Mesendoderm (in vitro differentiated cells): ENCODE measurements at regions not wholly inside any gene's neighbourhood (a gene's known extent, or its start where the extent isn't known, plus 50 kb on each side); places are given as distances from the start of the nearest gene placed in this dataset.

Experiments
- DNase-seq: peaks from one replicate; pipeline ENCODE4 v3.0.0; 2013
- H2AK5ac ChIP-seq: 2 replicates; pipeline ENCODE4 v1.6.1; 2013; ENCODE audit warnings: low read length, inconsistent platforms
- H2BK120ac ChIP-seq: 2 replicates; pipeline ENCODE4 v1.6.1; 2013; ENCODE audit warnings: low read depth, mild to moderate bottlenecking, low read length, moderate library complexity, mixed read lengths
- H2BK15ac ChIP-seq: replicated peaks from 2 replicates; pipeline ENCODE4 v1.6.1; 2013; ENCODE audit warnings: low read depth, mild to moderate bottlenecking, moderate library complexity
- H2BK5ac ChIP-seq: 2 replicates; pipeline ENCODE4 v1.6.1; 2013; ENCODE audit warnings: low read length, inconsistent platforms
- H3K18ac ChIP-seq: 2 replicates; pipeline ENCODE4 v1.6.1; 2013; ENCODE audit warnings: mild to moderate bottlenecking, low read length, mixed read lengths
- H3K23ac ChIP-seq: one replicate; pipeline ENCODE4 v1.6.1; 2013; ENCODE audit warnings: low read length
- H3K27ac ChIP-seq: 2 replicates; pipeline ENCODE4 v1.5.1; 2013; ENCODE audit warnings: low read depth, mild to moderate bottlenecking, inconsistent platforms, low read length, moderate library complexity
- H3K27me3 ChIP-seq: 2 replicates; pipeline ENCODE4 v1.6.1; 2013; ENCODE audit warnings: low read length, control low read depth, mild to moderate bottlenecking, inconsistent platforms; ENCODE audit not compliant: insufficient read depth, poor library complexity
- H3K36me3 ChIP-seq: 2 replicates; pipeline ENCODE4 v1.6.1; 2013; ENCODE audit warnings: low read length, inconsistent platforms; ENCODE audit not compliant: control insufficient read depth, insufficient read depth
- H3K4ac ChIP-seq: one replicate; pipeline ENCODE4 v1.6.1; 2013; ENCODE audit warnings: low read depth, mild to moderate bottlenecking, low read length, moderate library complexity
- H3K4me1 ChIP-seq: 2 replicates; pipeline ENCODE4 v1.6.1; 2013; ENCODE audit warnings: low read depth, low read length, inconsistent platforms; ENCODE audit not compliant: control insufficient read depth
- H3K4me2 ChIP-seq: 2 replicates; pipeline ENCODE4 v1.6.1; 2013; ENCODE audit warnings: low read length
- H3K4me3 ChIP-seq: 2 replicates; pipeline ENCODE4 v1.5.1; 2013; ENCODE audit warnings: mild to moderate bottlenecking, low read length
- H3K56ac ChIP-seq: one replicate; pipeline ENCODE4 v1.6.1; 2013; ENCODE audit warnings: low read length
- H3K79me1 ChIP-seq: 2 replicates; pipeline ENCODE4 v1.6.1; 2013; ENCODE audit warnings: low read length, inconsistent platforms
- H3K79me2 ChIP-seq: 2 replicates; pipeline ENCODE4 v1.6.1; 2013; ENCODE audit warnings: mild to moderate bottlenecking, low read length; ENCODE audit not compliant: control insufficient read depth, insufficient read depth
- H3K9ac ChIP-seq: 2 replicates; pipeline ENCODE4 v1.6.1; 2013; ENCODE audit warnings: low read length, inconsistent platforms
- H4K5ac ChIP-seq: one replicate; pipeline ENCODE4 v1.6.1; 2013; ENCODE audit warnings: low read length
- H4K8ac ChIP-seq: one replicate; pipeline ENCODE4 v1.6.1; 2013; ENCODE audit warnings: low read depth, mild to moderate bottlenecking, control low read depth, low read length, moderate library complexity
- WGBS: extraction: QIAGEN DNeasy Blood & Tissue Kit; methylation state at CpG from one replicate; pipeline ENCODE4 v1.1.7; 2013; ENCODE audit warnings: low lambda C conversion rate, missing lambda C conversion rate; ENCODE audit not compliant: insufficient coverage; ENCODE audit errors: extremely low coverage; 5-methylcytosine and 5-hydroxymethylcytosine counted together

- no peak overlapping the region for H3K4me2 ChIP-seq
- H2AK5ac ChIP-seq: no peak overlapping the region
- H3K23ac ChIP-seq: no peak overlapping the region
- H3K36me3 ChIP-seq: no peaks in the 10 kb centered on the region
- no peak overlapping the region for H2BK5ac ChIP-seq
- H2BK15ac ChIP-seq: no peak overlapping the region
- H3K4me1 ChIP-seq: no peaks in the 10 kb centered on the region
- no peak overlapping the region for H4K5ac ChIP-seq
- H3K4ac ChIP-seq: no peak overlapping the region
- no peak overlapping the region for H4K8ac ChIP-seq
- no peaks in the 10 kb centered on the region for H3K79me1 ChIP-seq
- WGBS: no CpG with 5 or more reads among the region's 6 CpGs
- no peak overlapping the region for H3K56ac ChIP-seq
- H3K79me2 ChIP-seq: no peaks in the 10 kb centered on the region
- no peak overlapping the region for H3K27ac ChIP-seq
- no peak overlapping the region for H3K9ac ChIP-seq
- no peak for DNase-seq
- H3K27me3 ChIP-seq: no peaks in the 10 kb centered on the region
- no peak overlapping the region for H3K4me3 ChIP-seq
- no peak overlapping the region for H2BK120ac ChIP-seq
- H3K18ac ChIP-seq: no peak overlapping the region
These were observed 186.4 kb upstream of the ST6GAL2 start for GRCh38 chr2:107072150-107072940.

DNA sequence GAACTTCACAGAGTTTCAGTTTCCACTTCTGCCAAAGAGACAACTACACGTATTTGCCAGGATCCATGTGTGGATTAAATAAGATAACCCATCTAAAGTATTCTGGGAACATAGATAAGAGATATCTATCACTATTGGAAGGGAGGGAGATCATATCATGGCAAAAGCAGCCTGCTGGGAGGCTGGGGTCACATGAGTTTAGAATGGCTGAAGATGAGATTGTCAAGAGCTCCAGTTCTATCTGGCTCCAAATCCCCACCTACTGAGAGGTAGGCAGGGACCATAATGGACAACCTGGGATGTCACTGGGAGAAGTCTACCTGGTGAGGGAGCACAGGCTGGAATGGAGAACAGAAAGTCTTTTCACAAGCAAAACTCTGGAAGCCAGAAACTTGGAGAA lies 192.6 kb upstream of the ST6GAL2 start:
- H2AK5ac ChIP-seq: no peak overlapping the region
- no peak overlapping the region for H3K9ac ChIP-seq
- no peak overlapping the region for H3K27ac ChIP-seq
- no peak overlapping the region for H4K8ac ChIP-seq
- H3K4me2 ChIP-seq: no peak overlapping the region
- H3K4me1 ChIP-seq: no peaks in the 10 kb centered on the region
- H3K79me2 ChIP-seq: no peaks in the 10 kb centered on the region
- no peak overlapping the region for H3K56ac ChIP-seq
- H3K36me3 ChIP-seq: no peaks in the 10 kb centered on the region
- no CpG with 5 or more reads among the region's 1 CpG for WGBS
- no peak overlapping the region for H4K5ac ChIP-seq
- no peak overlapping the region for H3K18ac ChIP-seq
- H3K4me3 ChIP-seq: no peak overlapping the region
- H3K79me1 ChIP-seq: no peaks in the 10 kb centered on the region
- DNase-seq: peak; percentile 70
- no peak overlapping the region for H3K23ac ChIP-seq
- H2BK15ac ChIP-seq: no peak overlapping the region
- no peaks in the 10 kb centered on the region for H3K27me3 ChIP-seq
- H2BK5ac ChIP-seq: no peak overlapping the region
- no peak overlapping the region for H3K4ac ChIP-seq
- H2BK120ac ChIP-seq: no peak overlapping the region

DNA sequence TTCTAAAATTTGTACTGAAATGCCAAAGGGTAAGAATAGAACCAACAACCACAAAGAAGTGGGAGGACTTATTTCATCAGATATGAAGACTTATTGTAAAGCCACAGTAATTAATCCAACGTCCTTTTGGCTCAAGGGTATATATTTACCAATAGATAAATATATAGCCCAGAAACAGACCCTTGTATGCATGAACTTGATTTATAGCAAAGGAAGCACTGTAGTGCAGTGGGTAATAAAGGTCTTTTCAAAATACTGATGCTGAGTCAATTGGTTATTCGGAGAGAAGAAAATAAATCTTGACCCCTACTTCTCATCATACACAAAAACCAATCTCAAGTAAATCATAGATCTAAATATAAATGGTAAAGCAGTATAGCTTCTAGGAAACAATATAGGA lies 200.5 kb upstream of the ST6GAL2 start:
- Histone ChIP-seq H4K5ac (no peak overlapping the region), H3K79me2 (no peaks in the 10 kb centered on the region), H3K27ac (no peak overlapping the region), H3K4ac (no peak overlapping the region), H2BK15ac (no peak overlapping the region), H3K36me3 (no peaks in the 10 kb centered on the region), H2BK5ac (no peak overlapping the region), H3K9ac (no peak overlapping the region), H3K27me3 (no peaks in the 10 kb centered on the region), H3K79me1 (no peaks in the 10 kb centered on the region), H3K4me1 (no peaks in the 10 kb centered on the region), H3K18ac (no peak overlapping the region), H3K56ac (no peak overlapping the region), H3K4me3 (no peak overlapping the region), H2BK120ac (no peak overlapping the region), H2AK5ac (no peak overlapping the region), H4K8ac (no peak overlapping the region), H3K23ac (no peak overlapping the region), H3K4me2 (no peak overlapping the region)
- no peak for DNase-seq
- no CpG with 5 or more reads among the region's 2 CpGs for WGBS

DNA sequence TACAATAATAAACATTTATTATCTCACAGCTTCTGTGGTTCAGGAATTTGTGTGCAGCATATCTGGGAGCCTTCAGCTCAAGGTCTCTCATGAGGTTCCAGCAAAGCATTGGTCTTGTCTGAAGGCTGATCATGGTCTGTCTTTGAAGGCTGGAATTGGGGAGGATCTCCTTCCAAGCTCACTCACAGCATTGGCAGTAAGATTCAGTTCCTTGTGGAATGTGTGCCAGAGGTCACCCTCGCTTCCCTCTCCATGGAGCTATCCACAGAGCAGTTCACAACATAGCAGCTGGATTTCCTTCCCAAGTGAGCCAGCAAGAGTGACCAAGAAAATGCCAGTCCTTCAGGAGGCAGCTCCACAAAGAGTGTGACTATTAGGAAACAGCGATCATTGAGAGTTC lies 202.2 kb upstream of the ST6GAL2 start:
- Histone ChIP-seq H3K4ac (no peak overlapping the region), H3K4me3 (no peak overlapping the region), H3K36me3 (no peaks in the 10 kb centered on the region), H3K56ac (no peak overlapping the region), H3K23ac (no peak overlapping the region), H3K27me3 (no peaks in the 10 kb centered on the region), H3K4me2 (no peak overlapping the region), H2BK120ac (no peak overlapping the region), H3K79me1 (no peaks in the 10 kb centered on the region), H2AK5ac (no peak overlapping the region), H4K5ac (no peak overlapping the region), H3K79me2 (no peaks in the 10 kb centered on the region), H3K9ac (no peak overlapping the region), H3K4me1 (no peaks in the 10 kb centered on the region), H3K27ac (no peak overlapping the region), H3K18ac (no peak overlapping the region), H4K8ac (no peak overlapping the region), H2BK15ac (no peak overlapping the region), H2BK5ac (no peak overlapping the region)
- DNase-seq: no peak
- no CpG with 5 or more reads among the region's 2 CpGs for WGBS

DNA sequence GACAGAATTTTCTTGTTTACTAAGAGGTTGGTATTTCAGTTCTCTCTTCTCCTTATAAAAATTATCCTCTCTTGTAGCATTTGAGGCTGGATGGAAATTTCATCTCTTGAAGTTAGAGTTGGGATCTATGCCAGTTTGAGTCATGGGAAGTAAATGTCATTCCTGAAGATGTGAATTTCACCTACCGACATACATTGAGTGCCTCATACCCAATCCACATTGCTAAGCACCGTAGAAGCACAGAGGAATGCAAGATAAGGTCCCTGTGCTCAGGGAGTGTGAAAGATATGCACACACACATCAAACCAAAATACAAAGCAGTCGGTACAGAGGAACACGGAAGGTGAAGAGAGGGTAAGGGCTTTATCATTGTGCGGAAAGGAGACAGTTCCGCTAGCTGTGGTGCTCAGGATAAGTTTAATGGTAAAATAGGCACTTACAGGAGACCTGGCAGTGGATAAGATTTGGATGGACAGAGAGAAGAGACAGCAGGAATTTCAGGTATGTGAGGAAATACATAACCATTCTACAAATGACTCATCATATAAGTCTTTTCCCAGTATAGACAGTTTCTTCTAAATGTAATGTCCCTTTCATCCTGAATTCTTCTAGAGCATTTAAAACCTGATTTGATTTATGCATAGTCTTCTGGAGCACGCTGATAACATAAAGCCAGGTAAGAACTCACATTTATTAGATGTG lies 205.3 kb upstream of the ST6GAL2 start:
- Histone ChIP-seq H3K79me1 (no peaks in the 10 kb centered on the region), H3K23ac (no peak overlapping the region), H3K79me2 (no peaks in the 10 kb centered on the region), H2BK5ac (no peak overlapping the region), H3K56ac (no peak overlapping the region), H4K8ac (no peak overlapping the region), H3K4me3 (no peak overlapping the region), H3K36me3 (no peaks in the 10 kb centered on the region), H2AK5ac (no peak overlapping the region), H2BK120ac (no peak overlapping the region), H4K5ac (no peak overlapping the region), H3K4me2 (no peak overlapping the region), H3K27ac (no peak overlapping the region), H3K4ac (no peak overlapping the region), H3K4me1 (peaks cover 4% of the 10 kb centered on the region), H3K18ac (no peak overlapping the region), H3K9ac (no peak overlapping the region), H2BK15ac (no peak overlapping the region), H3K27me3 (no peaks in the 10 kb centered on the region)
- peak; percentile 95 for DNase-seq
- no CpG with 5 or more reads among the region's 7 CpGs for WGBS
